ENCODE measurements at regions not wholly inside any gene's neighbourhood (a gene's known extent, or its start where the extent isn't known, plus 50 kb on each side); places are given as distances from the start of the nearest gene placed in this dataset.

DNA sequence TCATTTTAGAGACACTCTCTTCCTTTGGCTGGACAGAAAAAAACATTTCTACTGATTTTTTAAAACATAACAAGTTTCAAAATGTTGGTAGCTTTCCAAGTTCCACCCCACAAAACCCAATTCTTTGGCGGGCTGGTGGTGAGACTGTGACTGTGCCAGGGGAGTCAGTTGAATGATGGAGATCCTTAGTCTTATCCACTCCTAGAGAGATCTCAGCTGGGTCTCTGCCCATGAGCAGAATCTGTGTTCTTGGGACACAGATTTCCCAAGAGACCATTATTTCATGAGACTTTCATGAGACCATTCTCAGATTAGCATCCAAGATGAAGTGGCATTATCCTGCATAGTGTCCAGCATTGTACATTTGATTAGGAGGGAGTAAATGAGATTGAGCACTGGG, 135.1 kb upstream of the NPHP3 start:
- H3K4me3 ChIP-seq (replicated peaks; ENCODE audit: low read depth, low read length) = no peak overlapping the region
- TF ChIP-seq, protein P1, sequence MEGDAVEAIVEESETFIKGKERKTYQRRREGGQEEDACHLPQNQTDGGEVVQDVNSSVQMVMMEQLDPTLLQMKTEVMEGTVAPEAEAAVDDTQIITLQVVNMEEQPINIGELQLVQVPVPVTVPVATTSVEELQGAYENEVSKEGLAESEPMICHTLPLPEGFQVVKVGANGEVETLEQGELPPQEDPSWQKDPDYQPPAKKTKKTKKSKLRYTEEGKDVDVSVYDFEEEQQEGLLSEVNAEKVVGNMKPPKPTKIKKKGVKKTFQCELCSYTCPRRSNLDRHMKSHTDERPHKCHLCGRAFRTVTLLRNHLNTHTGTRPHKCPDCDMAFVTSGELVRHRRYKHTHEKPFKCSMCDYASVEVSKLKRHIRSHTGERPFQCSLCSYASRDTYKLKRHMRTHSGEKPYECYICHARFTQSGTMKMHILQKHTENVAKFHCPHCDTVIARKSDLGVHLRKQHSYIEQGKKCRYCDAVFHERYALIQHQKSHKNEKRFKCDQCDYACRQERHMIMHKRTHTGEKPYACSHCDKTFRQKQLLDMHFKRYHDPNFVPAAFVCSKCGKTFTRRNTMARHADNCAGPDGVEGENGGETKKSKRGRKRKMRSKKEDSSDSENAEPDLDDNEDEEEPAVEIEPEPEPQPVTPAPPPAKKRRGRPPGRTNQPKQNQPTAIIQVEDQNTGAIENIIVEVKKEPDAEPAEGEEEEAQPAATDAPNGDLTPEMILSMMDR (IDR thresholded peaks at IDR 0.05; ENCODE audit: low read length, missing control alignments) = no peak
- DNase-seq (ENCODE audit: low read depth) = no peak

DNA sequence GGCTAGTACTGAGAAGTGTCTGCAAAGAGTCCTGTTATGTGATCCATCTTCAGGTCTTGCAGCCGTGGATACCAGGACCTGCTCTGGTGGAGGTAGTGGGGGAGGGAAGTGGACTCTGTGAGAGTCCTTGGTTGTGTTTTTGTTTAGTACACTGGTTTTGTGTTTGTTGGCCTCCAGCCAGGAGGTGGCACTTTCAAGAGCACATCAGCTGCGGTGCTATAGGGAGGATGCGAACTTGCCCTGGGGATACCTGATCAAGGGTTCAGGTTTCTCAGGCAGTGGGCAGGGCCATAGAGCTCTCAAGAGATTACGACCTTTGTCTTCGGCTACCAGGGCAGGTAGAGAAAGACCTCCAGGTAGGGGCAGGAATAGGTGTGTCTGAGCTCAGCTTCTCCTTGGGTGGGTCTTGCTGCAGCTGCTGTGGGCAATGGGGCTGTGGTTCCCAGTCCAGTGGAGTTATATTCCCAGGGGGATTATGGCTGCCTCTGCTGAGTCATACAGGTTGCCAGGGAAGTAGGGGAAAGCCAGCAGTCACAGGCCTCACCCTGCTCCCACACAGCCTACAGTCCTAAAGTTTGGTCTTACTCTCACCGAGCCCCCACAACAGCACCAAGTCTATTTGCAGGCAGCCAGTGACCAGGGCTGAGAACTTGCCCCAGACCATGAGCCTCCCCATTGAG, 132.8 kb upstream of the NPHP3 start:
- no peak overlapping the region for H3K4me3 ChIP-seq (replicated peaks; ENCODE audit: low read depth, low read length)
- TF ChIP-seq, protein P1 (IDR thresholded peaks at IDR 0.05; ENCODE audit: low read length, missing control alignments) = no peak
- no peak for DNase-seq (ENCODE audit: low read depth)

DNA sequence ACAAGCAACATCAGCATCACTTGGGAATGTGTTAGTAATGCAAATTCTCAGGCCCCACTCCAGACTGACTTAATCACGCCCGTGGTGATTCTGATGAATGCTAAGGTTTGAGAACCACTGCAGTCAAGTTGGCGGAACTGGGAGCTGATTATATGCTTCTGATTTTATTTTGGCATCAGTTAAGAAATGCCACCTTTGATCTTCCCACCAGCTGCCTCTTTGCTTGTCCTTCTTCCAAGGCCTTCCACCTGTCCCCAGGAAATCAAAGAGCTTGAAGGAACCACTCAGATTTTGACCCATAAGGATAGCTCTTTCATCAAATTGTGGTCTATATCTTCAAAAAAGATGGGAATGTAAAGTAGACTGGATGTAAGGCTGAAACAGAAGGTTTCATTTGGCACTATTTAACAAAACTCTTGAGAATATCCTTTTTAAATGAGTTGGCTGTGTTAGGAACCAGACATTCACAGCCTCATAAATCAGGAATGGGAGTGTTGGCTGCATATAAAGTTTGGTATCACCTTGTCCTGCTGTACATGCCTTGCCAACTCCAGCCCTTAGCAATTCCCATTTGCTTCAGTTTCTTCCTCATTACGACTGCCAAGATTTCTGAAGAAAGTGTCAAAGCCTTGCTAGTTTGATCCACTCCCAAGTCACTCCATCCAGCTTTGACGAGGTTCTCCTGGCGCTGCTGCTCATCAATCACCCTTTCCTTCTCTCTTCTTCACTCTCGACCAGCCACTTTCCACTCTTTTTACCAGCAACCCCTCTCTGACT, 125.8 kb upstream of the NPHP3 start:
- TF ChIP-seq, protein P1 (IDR thresholded peaks at IDR 0.05; ENCODE audit: low read length, missing control alignments) = no peak
- H3K4me3 ChIP-seq (replicated peaks; ENCODE audit: low read depth, low read length) = no peak overlapping the region
- no peak for DNase-seq (ENCODE audit: low read depth)

DNA sequence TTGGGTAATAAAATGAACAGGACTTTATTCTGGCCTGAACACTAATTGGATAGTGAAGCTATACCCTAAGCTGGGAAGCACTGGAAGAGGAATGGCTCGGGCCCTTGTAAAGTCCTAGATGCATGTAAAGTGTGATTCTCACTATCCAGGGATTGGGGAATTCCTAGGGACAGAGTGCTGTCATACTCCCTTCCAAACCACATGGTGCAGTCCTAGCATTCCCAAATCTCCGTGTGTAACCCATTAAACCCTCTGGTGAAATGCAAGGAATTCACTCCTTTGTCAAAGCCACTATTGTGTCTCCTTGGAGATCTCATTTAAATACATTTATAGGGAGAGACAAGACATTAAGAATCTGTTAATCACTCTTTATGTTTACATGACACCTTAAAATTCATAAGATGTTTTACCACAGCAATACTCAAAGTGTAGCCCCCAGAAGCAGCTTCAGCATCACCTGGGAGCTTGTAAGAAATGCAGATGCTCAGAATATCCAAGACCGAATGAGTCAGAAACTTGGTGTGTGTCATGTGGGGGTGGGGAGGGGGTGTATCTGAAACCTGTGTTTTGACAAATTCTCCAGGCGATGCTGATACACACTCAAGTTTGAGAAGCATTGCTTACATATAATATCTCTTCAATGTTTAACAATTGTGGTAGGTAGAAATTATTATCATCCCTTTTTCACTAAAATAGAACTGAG, 121.8 kb upstream of the NPHP3 start:
- TF ChIP-seq, protein P1 (IDR thresholded peaks at IDR 0.05; ENCODE audit: low read length, missing control alignments) = no peak
- no peak overlapping the region for H3K4me3 ChIP-seq (replicated peaks; ENCODE audit: low read depth, low read length)
- no peak for DNase-seq (ENCODE audit: low read depth)

DNA sequence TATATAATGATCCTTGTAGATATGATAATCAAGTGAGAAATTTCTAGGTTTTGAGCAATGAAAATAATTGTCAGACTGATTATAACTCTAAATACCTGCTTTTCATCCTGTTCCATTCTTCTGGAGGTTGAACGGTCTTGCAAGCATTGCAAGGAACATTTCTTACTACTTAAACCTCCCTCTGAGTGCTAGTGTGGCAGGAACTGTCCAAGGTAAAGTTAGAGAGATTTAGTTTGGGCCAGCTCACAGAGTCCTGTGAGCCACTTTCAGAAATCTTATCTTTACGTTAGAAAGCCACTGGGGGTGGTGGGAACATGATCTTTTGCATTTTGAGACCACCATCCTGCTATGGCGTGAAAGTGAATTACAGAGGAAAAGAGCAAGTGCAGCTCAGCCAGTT, 121.1 kb upstream of the NPHP3 start:
- no peak for DNase-seq (ENCODE audit: low read depth)
- TF ChIP-seq, protein P1 (IDR thresholded peaks at IDR 0.05; ENCODE audit: low read length, missing control alignments) = no peak
- H3K4me3 ChIP-seq (replicated peaks; ENCODE audit: low read depth, low read length) = no peak overlapping the region

DNA sequence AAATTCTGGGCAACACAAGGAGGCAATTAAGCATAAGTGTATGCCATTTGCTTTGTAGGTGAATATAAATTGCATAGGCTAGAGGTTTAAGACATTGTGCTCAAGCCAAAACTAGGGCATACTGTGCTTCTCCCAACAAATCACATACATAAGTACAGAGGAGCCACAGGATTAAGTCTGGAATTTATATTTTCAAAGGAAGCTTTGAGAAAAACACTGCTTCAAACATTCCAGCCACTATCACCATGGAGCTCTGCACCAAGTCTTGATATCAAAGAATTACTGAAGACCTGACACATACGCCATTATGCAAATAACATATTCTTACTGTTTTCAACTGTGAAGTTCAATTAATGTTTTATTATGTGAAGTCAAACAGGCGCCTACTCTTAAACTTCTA, 119.4 kb upstream of the NPHP3 start:
- TF ChIP-seq, protein P1 (IDR thresholded peaks at IDR 0.05; ENCODE audit: low read length, missing control alignments) = no peak
- no peak for DNase-seq (ENCODE audit: low read depth)
- no peak overlapping the region for H3K4me3 ChIP-seq (replicated peaks; ENCODE audit: low read depth, low read length)
